Loucy (cell line): ENCODE measurements at regions not wholly inside any gene's neighbourhood (a gene's known extent, or its start where the extent isn't known, plus 50 kb on each side); places are given as distances from the start of the nearest gene placed in this dataset.

Experiments used
- H2AFZ ChIP-seq: fragments of 200-600 bp; sonication (generic); 2 replicates; pipeline ENCODE4 v1.6.0; 2016; ENCODE audit warnings: antibody characterized with exemption, mild to moderate bottlenecking, low read length, moderate library complexity
- H3F3A ChIP-seq: fragments of 200-600 bp; 2 replicates; pipeline ENCODE4 v1.6.0; 2016; ENCODE audit warnings: antibody characterized with exemption, low read depth, mild to moderate bottlenecking
- H3K27me3 ChIP-seq: fragments of 200-600 bp; sonication (generic); 2 replicates; pipeline ENCODE4 v1.6.1; 2014; ENCODE audit warnings: low read length, mild to moderate bottlenecking; ENCODE audit not compliant: insufficient read depth, poor library complexity, severe bottlenecking
- H3K36me3 ChIP-seq: fragments of 200-600 bp; sonication (generic); 2 replicates; pipeline ENCODE4 v1.6.1; 2016; ENCODE audit warnings: low read length; ENCODE audit not compliant: insufficient read depth
- H3K4me1 ChIP-seq: fragments of 200-600 bp; sonication (generic); 2 replicates; pipeline ENCODE4 v1.5.1; 2014; ENCODE audit warnings: low read length, mild to moderate bottlenecking; ENCODE audit not compliant: insufficient read depth, poor library complexity, severe bottlenecking
- H3K4me2 ChIP-seq: fragments of 200-600 bp; sonication (generic); 2 replicates; pipeline ENCODE4 v1.6.0; 2014; ENCODE audit warnings: antibody characterized with exemption, low read length, low read depth, mild to moderate bottlenecking; ENCODE audit not compliant: poor library complexity, severe bottlenecking
- H3K4me3 ChIP-seq: fragments of 200-600 bp; sonication (generic); 2 replicates; pipeline ENCODE4 v1.5.1; 2014; ENCODE audit warnings: low read length, mild to moderate bottlenecking, mixed read lengths; ENCODE audit not compliant: poor library complexity, severe bottlenecking
- H3K79me2 ChIP-seq: fragments of 200-600 bp; sonication (generic); 2 replicates; pipeline ENCODE4 v1.6.1; 2014; ENCODE audit warnings: low read length; ENCODE audit not compliant: insufficient read depth
- H3K9ac ChIP-seq: fragments of 200-600 bp; sonication (generic); 2 replicates; pipeline ENCODE4 v1.6.0; 2014; ENCODE audit warnings: mild to moderate bottlenecking, low read depth, low read length, moderate library complexity; ENCODE audit not compliant: poor library complexity, severe bottlenecking
- H3K9me2 ChIP-seq: fragments of 200-600 bp; sonication (generic); replicated peaks from 2 replicates; pipeline ENCODE4 v1.6.1; 2016; ENCODE audit warnings: low read depth, low read length, mixed read lengths
- H3K9me3 ChIP-seq: fragments of 200-600 bp; sonication (generic); 2 replicates; pipeline ENCODE4 v1.6.1; 2014; ENCODE audit warnings: mild to moderate bottlenecking, antibody characterized with exemption, low read length, low read depth; ENCODE audit not compliant: insufficient read depth
- H4K20me1 ChIP-seq: fragments of 200-600 bp; sonication (generic); 2 replicates; pipeline ENCODE4 v1.6.0; 2014; ENCODE audit warnings: antibody characterized with exemption, low read length, mild to moderate bottlenecking; ENCODE audit not compliant: insufficient read depth, poor library complexity, severe bottlenecking
- CTCF ChIP-seq: fragments of 200-600 bp; sonication (generic); conservative IDR thresholded peaks from 2 replicates; pipeline ENCODE4 v1.5.1; 2014; ENCODE audit warnings: mild to moderate bottlenecking, antibody characterized with exemption, low read length
- EZH2phosphoT487 ChIP-seq: fragments of 200-600 bp; IDR thresholded peaks from 2 replicates; pipeline ENCODE4 v1.6.1; 2018; ENCODE audit warnings: antibody characterized with exemption, mild to moderate bottlenecking, moderate library complexity, borderline replicate concordance

GRCh38 chr2:123262856-123263255 lies 762.2 kb upstream of the CNTNAP5 start:
- Histone ChIP-seq H4K20me1 (no peaks in the 10 kb centered on the region), H3K36me3 (no peaks in the 10 kb centered on the region), H3K27me3 (no peaks in the 10 kb centered on the region), H3K4me2 (no peak overlapping the region), H3K4me3 (no peak overlapping the region), H3K9me3 (0 out of 2 replicates have a peak, but pooled peaks cover 3% of the 10 kb centered on the region), H3K4me1 (no peaks in the 10 kb centered on the region), H3K9me2 (no peaks in the 10 kb centered on the region), H3K79me2 (no peaks in the 10 kb centered on the region), H3K9ac (no peak overlapping the region), H2AFZ (no peak overlapping the region), H3F3A (no peaks in the 10 kb centered on the region)
- TF ChIP-seq EZH2phosphoT487 (no peak), CTCF (no peak)

- H3K79me2 ChIP-seq, result no peaks in the 10 kb centered on the region
- no peaks in the 10 kb centered on the region for H3K4me1 ChIP-seq
- H4K20me1 ChIP-seq, result no peaks in the 10 kb centered on the region
- no peaks in the 10 kb centered on the region for H3F3A ChIP-seq
- H3K36me3 ChIP-seq, result no peaks in the 10 kb centered on the region
- TF ChIP-seq CTCF (no peak), EZH2phosphoT487 (no peak)
- H3K4me2 ChIP-seq, result no peak overlapping the region
- H2AFZ ChIP-seq, result no peak overlapping the region
- no peak overlapping the region for H3K9ac ChIP-seq
- no peaks in the 10 kb centered on the region for H3K9me3 ChIP-seq
- H3K27me3 ChIP-seq, result no peaks in the 10 kb centered on the region
- no peak overlapping the region for H3K4me3 ChIP-seq
- H3K9me2 ChIP-seq, result no peaks in the 10 kb centered on the region
Measured at GRCh38 chr2:123283431-123283830, 741.7 kb upstream of the CNTNAP5 start.

- H3K9me3 ChIP-seq, result peaks cover 4% of the 10 kb centered on the region; the same call in 1 of the 2 replicates
Measured at GRCh38 chr2:123303731-123304130, 721.4 kb upstream of the CNTNAP5 start.

More at GRCh38 chr2:123303731-123304130, 721.4 kb upstream of the CNTNAP5 start:
- Histone ChIP-seq H3K4me2 (no peak overlapping the region), H3K36me3 (no peaks in the 10 kb centered on the region), H3F3A (no peaks in the 10 kb centered on the region), H3K9me2 (no peaks in the 10 kb centered on the region), H4K20me1 (no peaks in the 10 kb centered on the region), H3K27me3 (no peaks in the 10 kb centered on the region), H3K79me2 (no peaks in the 10 kb centered on the region), H3K9ac (no peak overlapping the region), H3K4me3 (no peak overlapping the region), H2AFZ (no peak overlapping the region), H3K4me1 (no peaks in the 10 kb centered on the region)
- TF ChIP-seq CTCF, result no peak
- TF ChIP-seq EZH2phosphoT487, result no peak
